DND-41 (cell line): ENCODE measurements at regions not wholly inside any gene's neighbourhood (a gene's known extent, or its start where the extent isn't known, plus 50 kb on each side); places are given as distances from the start of the nearest gene placed in this dataset.

Experiments used
- ATAC-seq: fragments of 200-7000 bp; cut with Tn5 transposase; 3 replicates; pipeline ENCODE4 v1.9.1; 2021; ENCODE audit warnings: low read depth; ENCODE audit not compliant: insufficient read depth
- DNase-seq: peaks from one replicate; pipeline ENCODE4 v3.0.0-alpha.2; 2020
- H2AFZ ChIP-seq: 2 replicates; pipeline ENCODE4 v1.6.0; 2012; ENCODE audit warnings: low read depth, low read length
- H3K27ac ChIP-seq: 2 replicates; pipeline ENCODE4 v1.5.1; 2012; ENCODE audit warnings: low read length, inconsistent platforms
- H3K27me3 ChIP-seq: fragments of 200-600 bp; sonication (generic); 2 replicates; pipeline ENCODE4 v1.6.0; 2012; ENCODE audit warnings: low read length, mild to moderate bottlenecking, inconsistent platforms; ENCODE audit not compliant: insufficient read depth, poor library complexity
- H3K36me3 ChIP-seq: 2 replicates; pipeline ENCODE4 v1.5.1; 2012; ENCODE audit warnings: low read length, inconsistent platforms; ENCODE audit not compliant: insufficient read depth
- H3K4me1 ChIP-seq: 2 replicates; pipeline ENCODE4 v1.5.1; 2012; ENCODE audit warnings: mild to moderate bottlenecking, low read length; ENCODE audit not compliant: insufficient read depth
- H3K4me2 ChIP-seq: 2 replicates; pipeline ENCODE4 v1.6.0; 2012; ENCODE audit warnings: mild to moderate bottlenecking, moderate library complexity, low read length, inconsistent platforms; ENCODE audit not compliant: insufficient read depth
- H3K4me3 ChIP-seq, 2 experiments: fragments of 200-600 bp in 1 of 2; shearing (Covaris generic) in 1 of 2; 2 replicates each; pipeline ENCODE4 v1.5.1; 2012 to 2016; ENCODE audit warnings: inconsistent platforms in 2 of 2, low read length in 2 of 2, mild to moderate bottlenecking in 2 of 2, low read depth in 1 of 2, moderate library complexity in 1 of 2
- H3K79me2 ChIP-seq: 2 replicates; pipeline ENCODE4 v1.6.0; 2012; ENCODE audit warnings: low read length, inconsistent platforms; ENCODE audit not compliant: insufficient read depth
- H3K9ac ChIP-seq: 2 replicates; pipeline ENCODE4 v1.6.0; 2012; ENCODE audit warnings: low read depth, mild to moderate bottlenecking, inconsistent platforms, low read length, moderate library complexity
- H3K9me3 ChIP-seq: 2 replicates; pipeline ENCODE4 v1.5.1; 2012; ENCODE audit warnings: low read length, moderate library complexity, mild to moderate bottlenecking, inconsistent platforms; ENCODE audit not compliant: insufficient read depth, severe bottlenecking
- H4K20me1 ChIP-seq: 2 replicates; pipeline ENCODE4 v1.6.0; 2012; ENCODE audit warnings: low read length; ENCODE audit not compliant: insufficient read depth
- CTCF ChIP-seq: IDR thresholded peaks from 2 replicates; pipeline ENCODE4 v1.5.1; 2012; ENCODE audit warnings: borderline replicate concordance, low read length, moderate library complexity, mild to moderate bottlenecking; ENCODE audit not compliant: poor library complexity, severe bottlenecking; ENCODE audit errors: extremely low read depth
- EZH2 ChIP-seq: IDR thresholded peaks from 3 replicates; pipeline ENCODE4 v1.6.1; 2012; ENCODE audit warnings: borderline replicate concordance, low read depth, mild to moderate bottlenecking, moderate library complexity, low read length, inconsistent platforms; ENCODE audit not compliant: severe bottlenecking

- Histone ChIP-seq H3K9me3 (no peaks in the 10 kb centered on the region), H3K4me2 (no peak overlapping the region), H3K4me1 (peaks cover 22% of the 10 kb centered on the region), H4K20me1 (no peaks in the 10 kb centered on the region), H3K4me3 (no peak overlapping the region), H3K9ac (no peak overlapping the region), H3K27me3 (no peaks in the 10 kb centered on the region), H3K36me3 (no peaks in the 10 kb centered on the region), H3K79me2 (no peaks in the 10 kb centered on the region), H2AFZ (no peak overlapping the region), H3K27ac (no peak overlapping the region)
- no peak for ATAC-seq
- no peak for DNase-seq
- TF ChIP-seq CTCF (no peak), EZH2 (no peak)
These were observed 77.2 kb upstream of the BOD1 start for GRCh38 chr5:173693670-173694069.

GRCh38 chr5:173696216-173696615 is 79.8 kb upstream of the BOD1 start:
- ATAC-seq, result no peak

GRCh38 chr5:173697931-173698579 is 81.6 kb upstream of the BOD1 start:
- Histone ChIP-seq H3K79me2 (no peaks in the 10 kb centered on the region), H3K9ac (no peak overlapping the region), H3K4me2 (no peak overlapping the region), H2AFZ (no peak overlapping the region), H3K27me3 (no peaks in the 10 kb centered on the region), H3K9me3 (no peaks in the 10 kb centered on the region), H3K4me3 (no peak overlapping the region), H3K27ac (no peak overlapping the region), H3K36me3 (no peaks in the 10 kb centered on the region), H4K20me1 (no peaks in the 10 kb centered on the region), H3K4me1 (peaks cover 8% of the 10 kb centered on the region)
- DNase-seq (no peak), ATAC-seq (no peak)
- TF ChIP-seq CTCF (no peak), EZH2 (no peak)

More at GRCh38 chr5:173696216-173696615, 79.8 kb upstream of the BOD1 start:
- Histone ChIP-seq H4K20me1 (no peaks in the 10 kb centered on the region), H3K4me1 (peaks cover 8% of the 10 kb centered on the region), H3K4me3 (no peak overlapping the region), H3K79me2 (no peaks in the 10 kb centered on the region), H3K27ac (no peak overlapping the region), H3K9ac (no peak overlapping the region), H3K4me2 (no peak overlapping the region), H3K27me3 (no peaks in the 10 kb centered on the region), H2AFZ (no peak overlapping the region), H3K9me3 (no peaks in the 10 kb centered on the region), H3K36me3 (no peaks in the 10 kb centered on the region)
- TF ChIP-seq CTCF, result no peak
- TF ChIP-seq EZH2, result no peak
- DNase-seq, result no peak
